ENCODE measurements at regions not wholly inside any gene's neighbourhood (a gene's known extent, or its start where the extent isn't known, plus 50 kb on each side); places are given as distances from the start of the nearest gene placed in this dataset.
"Not testable (repeated sequence)": the region's sequence is repeated elsewhere in the genome, so short reads cannot be mapped to it uniquely, and the experiment has no call there.

DNA sequence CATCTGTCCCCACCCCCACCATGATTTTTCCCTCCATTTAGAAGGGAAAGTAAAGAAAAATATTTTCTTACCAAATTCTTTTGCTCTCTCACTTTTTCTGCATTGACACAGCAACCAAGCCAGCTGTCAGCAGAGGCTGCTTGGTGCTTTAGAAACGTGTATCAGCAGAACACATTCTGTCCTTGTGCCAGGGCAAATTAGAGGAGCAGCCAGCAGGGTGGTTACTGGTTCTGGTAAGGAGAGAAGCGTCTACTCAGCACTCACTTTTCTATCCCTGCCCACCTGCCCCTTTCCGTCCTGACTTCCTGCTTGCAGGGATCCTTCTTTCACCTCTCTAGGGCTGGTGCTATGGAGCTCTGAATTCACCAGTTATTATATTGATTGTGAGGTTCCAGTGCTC, 327.5 kb upstream of the PDE3A start:
- no peak for DNase-seq (ENCODE audit: low read depth in 2 of 2)

DNA sequence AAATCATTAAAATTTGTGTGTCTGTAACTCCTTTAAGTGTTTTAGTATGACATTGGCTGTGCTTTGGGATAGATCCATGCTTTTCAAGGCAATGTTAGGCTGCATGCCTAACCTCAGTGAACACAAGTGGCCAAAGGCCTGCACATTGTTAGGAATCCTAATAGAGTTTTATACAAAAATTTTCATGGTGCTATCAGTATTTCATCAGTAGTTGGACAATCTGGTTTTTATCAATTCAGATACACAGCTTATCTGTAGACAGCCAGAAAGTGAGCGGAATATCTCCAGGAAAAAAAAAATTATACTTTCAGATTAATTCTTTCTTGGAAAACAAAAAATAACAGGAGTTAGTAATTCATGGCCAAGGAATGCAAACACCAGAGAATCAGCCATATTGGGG, 324.0 kb upstream of the PDE3A start:
- DNase-seq (ENCODE audit: low read depth in 2 of 2) = no peak

DNA sequence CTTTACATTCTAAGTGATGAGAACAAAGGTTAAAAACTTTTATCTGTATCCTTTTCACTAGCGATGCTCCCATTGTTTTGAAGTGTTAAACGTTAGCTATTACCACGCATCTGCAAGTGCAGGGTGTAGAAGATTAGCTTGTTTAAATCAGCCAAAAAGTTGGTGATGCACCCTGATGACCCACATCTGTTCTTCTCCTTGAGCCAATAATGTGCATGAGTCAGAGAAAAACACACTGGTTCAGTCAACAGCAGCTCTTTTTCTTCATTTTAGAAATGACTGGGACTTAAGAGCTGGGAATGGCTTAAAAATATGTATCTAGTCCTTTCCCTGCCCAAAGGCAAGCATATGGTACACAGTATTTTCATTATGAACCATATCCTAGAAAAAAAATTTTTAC, 323.5 kb upstream of the PDE3A start:
- DNase-seq (ENCODE audit: low read depth in 2 of 2) = no peak

DNA sequence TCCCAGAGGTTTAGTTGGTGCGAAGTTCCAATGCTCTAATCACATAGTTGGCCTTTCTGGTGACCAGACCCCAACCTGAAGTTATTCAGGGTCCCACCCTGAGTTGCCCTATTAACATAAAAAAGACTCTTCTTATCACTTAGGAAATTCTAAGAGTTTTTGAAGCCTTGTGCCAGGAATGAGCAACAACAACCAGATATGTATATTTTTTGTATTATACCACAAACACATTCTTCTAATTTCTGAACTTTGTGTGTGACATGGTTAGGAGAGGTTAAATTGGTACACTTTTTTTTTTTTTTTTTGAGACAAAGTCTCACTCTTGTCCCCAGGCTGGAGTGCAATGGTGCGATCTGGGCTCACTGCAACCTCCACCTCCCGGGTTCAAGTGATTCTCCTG, 320.4 kb upstream of the PDE3A start:
- DNase-seq (ENCODE audit: low read depth in 2 of 2) = no peak

DNA sequence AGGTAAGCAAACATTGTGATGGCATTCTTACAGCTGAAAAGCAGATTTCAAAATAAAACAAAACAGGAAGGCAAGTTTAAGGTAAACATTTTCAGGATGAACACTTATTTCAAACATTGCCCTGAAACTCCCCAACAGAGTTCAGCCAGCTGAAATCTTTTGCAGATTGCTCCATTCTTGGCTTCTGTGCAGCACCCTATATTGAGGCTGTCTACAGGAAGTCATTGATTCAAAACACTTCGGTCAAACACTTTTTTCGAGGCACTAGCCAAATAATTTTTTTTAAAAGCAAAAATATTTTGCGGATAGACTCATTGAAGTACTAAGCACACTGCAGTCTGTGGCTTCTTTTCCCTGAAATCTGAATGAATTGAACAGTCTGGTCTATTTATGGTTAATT, 318.1 kb upstream of the PDE3A start:
- DNase-seq (ENCODE audit: low read depth in 2 of 2) = no peak

DNA sequence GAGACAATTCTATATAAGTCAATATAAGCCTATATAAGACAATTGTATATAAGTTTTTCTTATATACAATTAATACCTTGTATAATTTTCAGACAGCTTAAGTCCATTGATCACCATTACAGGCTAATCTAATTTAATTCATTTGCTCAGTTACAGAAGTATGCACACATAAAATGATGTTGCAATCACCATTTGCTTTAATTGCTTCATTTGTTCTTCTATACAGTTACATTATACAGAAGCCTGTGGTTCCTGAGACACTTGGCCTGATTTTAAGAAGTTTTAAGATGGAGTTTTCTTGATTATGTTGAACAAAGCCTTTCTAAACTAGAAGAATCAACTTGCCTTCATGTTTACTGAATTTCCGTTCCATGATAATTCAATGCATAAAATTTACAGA, 314.6 kb upstream of the PDE3A start:
- DNase-seq (ENCODE audit: low read depth in 2 of 2) = no peak

DNA sequence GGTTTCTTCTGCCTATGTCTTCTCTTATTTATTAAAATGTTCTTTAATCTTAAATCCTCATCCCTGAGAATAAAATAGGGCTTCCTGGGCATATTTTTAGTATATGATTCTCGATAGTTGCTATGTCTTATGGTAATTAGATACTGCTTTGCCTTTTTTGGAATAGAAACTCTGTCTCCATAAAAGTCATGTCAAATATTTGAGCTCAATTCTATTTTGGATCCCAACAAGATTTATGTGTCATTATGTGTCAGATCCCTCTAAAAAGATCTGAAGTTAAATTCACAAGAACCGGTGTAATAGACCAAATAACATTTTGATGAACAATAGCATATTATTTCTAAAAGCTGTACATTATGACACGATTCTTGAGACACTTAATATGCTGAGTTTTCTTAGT, 312.5 kb upstream of the PDE3A start:
- no peak for DNase-seq (ENCODE audit: low read depth in 2 of 2)

DNA sequence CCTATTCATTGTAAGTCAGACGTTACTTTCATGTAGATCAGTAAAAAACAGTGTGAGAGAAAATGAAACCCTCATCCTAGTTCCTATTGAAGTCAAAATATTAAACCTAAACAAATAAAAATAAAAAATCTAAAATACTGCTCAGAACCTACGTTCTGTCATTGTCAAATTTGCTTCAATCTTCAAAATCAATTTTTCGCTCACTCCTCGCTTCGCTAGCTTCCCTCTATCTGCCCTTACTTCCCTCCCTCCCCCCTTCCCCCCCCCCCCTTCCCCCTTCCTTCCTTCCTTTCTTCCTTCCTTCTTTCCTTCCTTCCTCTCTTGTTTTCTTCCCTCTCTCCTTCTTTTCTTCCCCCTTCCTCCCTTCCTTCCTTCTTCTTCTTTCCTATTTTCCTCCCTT, 310.9 kb upstream of the PDE3A start:
- DNase-seq (ENCODE audit: low read depth in 2 of 2) = no peak

DNA sequence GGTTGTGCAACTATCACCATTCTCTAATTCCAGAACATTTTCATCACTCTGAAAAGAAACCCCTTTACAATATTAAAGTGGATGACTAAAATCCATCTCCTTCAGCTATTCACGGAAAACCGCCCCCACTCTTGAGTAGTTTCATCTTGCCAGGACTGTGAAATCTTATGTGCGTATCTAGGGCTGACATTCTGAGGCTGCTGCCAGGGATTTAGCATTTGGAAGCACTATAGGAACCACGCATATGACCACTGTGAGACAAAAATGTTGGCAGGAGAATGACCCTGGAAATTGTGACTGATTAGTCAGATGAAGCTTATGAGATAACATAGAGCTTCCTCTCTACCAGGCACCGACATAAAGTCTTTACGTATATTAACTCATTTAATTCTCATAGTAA, 305.2 kb upstream of the PDE3A start:
- DNase-seq (ENCODE audit: low read depth in 2 of 2) = no peak

GRCh38 chr12:20077618-20078017, 290.7 kb upstream of the PDE3A start:
- DNase-seq (ENCODE audit: low read depth in 2 of 2) = no peak

- no peak for DNase-seq (ENCODE audit: low read depth in 2 of 2)
Observed at GRCh38 chr12:20089077-20089476, 279.3 kb upstream of the PDE3A start.

GRCh38 chr12:20093190-20093810, 275.0 kb upstream of the PDE3A start:
- not testable (repeated sequence) for DNase-seq (ENCODE audit: low read depth in 2 of 2)

DNA sequence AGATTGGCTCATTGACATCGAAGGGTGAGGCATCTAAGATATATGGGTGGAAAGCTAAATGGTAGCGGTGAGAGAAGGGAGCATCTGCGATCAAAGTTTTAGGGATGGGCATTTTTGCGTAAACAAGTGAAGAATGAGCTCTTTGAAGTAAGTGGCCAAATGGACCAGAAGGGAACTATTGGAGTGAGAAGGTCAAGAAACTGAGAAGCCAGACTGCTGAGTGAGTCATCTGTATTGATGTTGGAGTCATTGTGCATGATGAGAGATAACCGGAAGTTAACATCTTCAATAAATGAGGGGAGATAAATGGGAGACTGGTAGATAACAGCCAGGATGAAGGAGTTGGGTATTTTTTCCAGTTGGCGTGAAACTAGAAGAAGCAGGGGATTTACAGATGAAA, 271.9 kb upstream of the PDE3A start:
- no peak for DNase-seq (ENCODE audit: low read depth in 2 of 2)

DNA sequence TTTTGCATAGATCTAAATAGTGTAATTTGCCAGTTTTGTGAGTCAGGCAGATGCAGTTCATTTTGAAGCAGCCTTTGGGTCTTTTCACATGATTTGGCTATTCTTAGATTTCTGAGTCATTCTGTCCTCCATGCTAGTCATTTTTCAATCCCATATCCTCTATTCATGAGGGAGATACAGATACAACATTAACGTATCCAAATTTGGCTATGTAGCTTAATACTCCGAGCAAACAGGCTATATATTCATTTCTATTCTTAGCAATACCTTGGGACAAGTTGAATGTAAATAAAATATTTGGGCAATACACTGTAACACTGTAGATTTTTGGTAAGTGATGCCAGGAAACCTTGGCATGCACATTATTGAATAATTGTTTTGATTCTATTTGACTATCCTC, 270.7 kb upstream of the PDE3A start:
- no peak for DNase-seq (ENCODE audit: low read depth in 2 of 2)

GRCh38 chr12:20099395-20100183, 268.7 kb upstream of the PDE3A start:
- no peak for DNase-seq (ENCODE audit: low read depth in 2 of 2)

DNA sequence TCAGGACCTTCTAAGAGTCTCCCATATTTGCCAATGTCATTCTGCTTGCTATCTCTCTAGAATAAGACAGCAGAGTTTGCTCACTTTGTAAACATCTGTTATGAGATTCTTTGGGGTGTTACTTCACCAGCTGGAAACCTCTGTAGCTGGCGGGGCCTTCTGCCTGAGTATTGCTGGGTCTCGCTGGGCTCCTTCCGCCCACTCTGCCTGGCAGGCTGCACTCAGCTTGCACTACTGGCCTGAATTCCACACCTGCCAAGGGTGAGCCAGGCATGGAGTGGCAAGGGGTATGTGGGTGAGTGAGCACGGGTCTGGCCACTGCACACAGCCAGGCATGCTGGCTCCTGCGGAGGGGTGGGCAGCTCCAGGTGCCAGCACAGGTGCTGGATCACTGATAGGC, 267.3 kb upstream of the PDE3A start:
- no peak for DNase-seq (ENCODE audit: low read depth in 2 of 2)

- DNase-seq (ENCODE audit: low read depth in 2 of 2) = no peak
Observed at GRCh38 chr12:20105943-20106342, 262.4 kb upstream of the PDE3A start.

- no peak for DNase-seq (ENCODE audit: low read depth in 2 of 2)
Observed at GRCh38 chr12:20109676-20110075, 258.7 kb upstream of the PDE3A start.

- not testable (repeated sequence) for DNase-seq (ENCODE audit: low read depth in 2 of 2)
Observed at GRCh38 chr12:20115371-20115770, 253.0 kb upstream of the PDE3A start.

GRCh38 chr12:20119596-20120402, 248.5 kb upstream of the PDE3A start:
- DNase-seq (ENCODE audit: low read depth in 2 of 2) = no peak

GRCh38 chr12:20120403-20120725, 248.0 kb upstream of the PDE3A start:
- no peak for DNase-seq (ENCODE audit: low read depth in 2 of 2)

DNA sequence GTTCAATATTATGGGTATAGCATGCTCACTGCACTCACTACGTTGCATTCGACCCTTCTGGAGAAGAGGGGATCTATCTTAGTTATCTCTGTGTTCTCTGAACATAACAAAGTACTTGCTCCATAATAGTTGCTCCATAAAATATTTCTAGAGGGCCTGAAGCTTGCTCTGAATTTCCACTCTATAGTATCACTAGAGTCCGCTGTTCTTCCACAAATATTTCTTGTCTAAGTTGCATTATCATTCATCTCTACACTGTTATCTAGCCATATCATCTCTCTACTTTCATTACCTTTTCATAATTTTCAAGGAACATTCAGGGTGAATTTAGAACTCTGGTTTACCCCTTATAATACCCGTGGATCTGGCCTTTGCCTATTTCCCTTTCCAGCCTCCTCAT, 246.1 kb upstream of the PDE3A start:
- DNase-seq (ENCODE audit: low read depth in 2 of 2) = no peak

GRCh38 chr12:20123465-20123864, 244.9 kb upstream of the PDE3A start:
- DNase-seq (ENCODE audit: low read depth in 2 of 2) = no peak
